LoVo (cell line): ENCODE measurements at regions not wholly inside any gene's neighbourhood (a gene's known extent, or its start where the extent isn't known, plus 50 kb on each side); places are given as distances from the start of the nearest gene placed in this dataset.
"Not testable (repeated sequence)": the region's sequence is repeated elsewhere in the genome, so short reads cannot be mapped to it uniquely, and the experiment has no call there.

Source experiments
- DNase-seq: peaks from one replicate; pipeline ENCODE4 v3.0.0-alpha.2; 2016; ENCODE audit warnings: low spot score

DNA sequence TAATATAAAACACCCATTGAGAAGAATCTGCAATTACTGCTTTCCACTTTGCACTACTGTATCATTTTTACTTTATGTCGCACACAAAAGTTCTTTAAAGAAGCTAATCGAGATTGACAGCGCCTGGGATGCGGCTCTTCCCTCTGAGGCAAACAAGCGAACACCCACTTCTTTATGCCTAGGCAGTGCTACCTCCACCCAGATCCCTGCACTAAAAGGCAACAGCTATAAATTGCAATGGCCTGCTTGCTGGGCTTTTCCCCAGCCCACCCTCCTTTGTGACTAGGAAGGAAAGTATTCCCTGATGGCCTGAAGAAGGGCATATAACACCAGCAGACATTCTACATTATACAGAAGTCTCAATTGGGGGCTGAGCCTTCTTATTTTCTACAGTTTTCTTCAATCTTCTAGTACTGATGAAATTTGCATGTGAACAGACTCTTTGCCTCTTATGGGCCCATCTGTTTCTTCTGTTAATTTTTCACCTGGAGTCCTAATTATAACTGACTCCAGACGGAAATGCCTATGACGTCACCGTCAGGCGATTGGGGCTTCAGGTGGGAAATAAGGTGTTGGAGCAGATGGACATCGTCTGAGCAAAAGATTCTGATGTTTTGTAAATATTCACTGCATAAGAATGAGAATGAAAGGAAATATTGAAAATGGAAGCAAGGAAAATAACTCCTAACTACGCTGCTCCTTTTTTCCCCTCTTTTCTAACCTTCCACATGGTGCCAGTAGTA is 138.9 kb upstream of the DCC start:
- no peak for DNase-seq

- DNase-seq, result no peak
Observed at GRCh38 chr18:52208646-52209045, 131.4 kb upstream of the DCC start.

DNA sequence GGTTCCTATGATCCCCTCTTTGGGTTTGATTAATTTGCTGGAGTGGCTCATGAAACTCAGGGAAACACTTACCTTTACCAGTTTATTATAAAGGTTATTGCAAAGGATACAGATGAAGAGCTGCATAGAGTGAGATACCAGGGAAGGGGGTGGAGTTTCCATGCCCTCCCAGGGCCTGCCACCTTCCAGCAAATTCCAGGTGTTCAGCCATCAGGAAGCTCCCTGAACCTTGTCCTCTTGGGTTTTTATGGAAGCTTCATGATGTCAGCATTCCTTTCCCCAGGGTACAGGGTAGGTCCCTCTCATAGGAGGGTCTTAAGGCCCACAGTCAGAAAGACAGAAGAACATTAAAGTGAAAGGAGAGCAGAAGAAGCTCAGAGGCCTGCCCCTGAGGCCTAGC is 123.9 kb upstream of the DCC start:
- DNase-seq, result no peak

DNA sequence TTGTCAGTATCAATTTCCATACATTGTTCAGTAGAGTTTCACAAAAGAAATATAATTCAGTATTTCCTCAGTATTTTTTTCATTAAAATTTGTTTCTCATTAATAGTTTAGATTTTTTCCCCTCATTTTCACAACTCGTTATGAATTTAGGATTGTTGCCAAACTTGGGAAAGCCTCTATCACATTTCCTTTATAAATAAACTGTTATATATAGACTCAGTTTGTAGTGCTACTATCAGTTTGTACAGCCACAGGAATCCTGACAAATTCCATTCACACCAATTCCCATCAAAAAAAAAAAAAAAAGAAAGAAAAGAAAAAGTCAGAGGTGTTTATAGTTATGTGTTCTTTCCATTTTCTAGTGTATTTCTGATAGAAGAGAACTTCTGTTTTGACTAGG is 123.3 kb upstream of the DCC start:
- no peak for DNase-seq

DNA sequence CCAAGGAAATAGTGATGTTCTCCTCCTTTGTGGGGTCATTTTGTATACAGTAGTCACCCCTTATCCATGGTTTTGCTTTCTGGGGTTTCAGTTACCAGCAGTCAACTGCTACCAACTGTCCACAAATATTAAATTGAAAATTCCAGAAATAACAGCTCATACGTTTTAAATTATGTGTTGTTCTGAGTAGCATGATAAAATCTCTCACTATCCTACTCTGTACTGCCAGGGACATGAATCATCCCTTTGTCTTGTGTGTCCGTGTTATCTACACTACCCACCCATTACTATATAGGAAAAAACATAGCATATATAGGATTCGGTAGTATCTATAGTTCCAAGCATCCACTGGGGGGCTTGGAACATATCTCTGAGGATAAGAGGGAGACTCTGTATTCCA is 120.9 kb upstream of the DCC start:
- DNase-seq, result no peak

GRCh38 chr18:52220062-52220591 is 119.9 kb upstream of the DCC start:
- DNase-seq, result no peak

DNA sequence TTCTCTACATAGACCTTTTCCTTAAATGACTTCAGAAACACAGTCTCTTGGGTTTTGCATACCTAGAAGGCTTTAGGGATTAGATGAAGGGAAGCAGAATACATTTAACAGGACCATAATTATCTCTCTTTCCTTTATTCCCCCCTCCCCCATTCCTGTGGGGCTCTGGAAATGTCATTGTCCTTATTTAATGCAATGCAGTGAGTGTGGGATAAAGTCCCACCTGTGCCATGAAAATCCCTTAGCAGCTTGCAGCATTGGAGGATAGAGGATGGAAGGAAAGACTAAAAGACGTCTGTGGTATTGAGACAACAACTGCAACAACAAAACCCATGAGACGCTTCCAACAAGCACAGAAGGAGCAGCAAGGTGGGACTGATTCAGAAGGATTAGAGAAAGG is 117.8 kb upstream of the DCC start:
- DNase-seq, result no peak

- DNase-seq, result no peak
Observed at GRCh38 chr18:52227536-52227935, 112.5 kb upstream of the DCC start.

GRCh38 chr18:52228166-52228565 is 111.8 kb upstream of the DCC start:
- no peak for DNase-seq

DNA sequence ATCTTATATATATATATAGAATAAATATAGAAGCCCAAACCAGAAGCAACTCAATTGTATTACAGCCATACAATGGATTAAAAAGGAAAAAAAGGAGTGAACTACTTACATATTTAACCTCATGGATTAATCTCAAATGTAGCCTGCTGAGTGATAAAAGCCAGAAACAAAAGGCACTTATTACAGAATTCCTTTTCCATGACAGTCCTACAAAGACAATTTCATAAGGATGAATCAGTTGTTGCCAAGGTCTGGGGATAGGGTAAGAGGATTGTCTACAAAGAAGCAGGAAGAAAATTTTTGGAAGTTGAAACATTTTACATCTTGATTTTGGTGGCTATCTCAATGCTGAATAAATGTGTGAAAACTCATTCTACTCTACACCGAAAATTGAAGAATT is 103.9 kb upstream of the DCC start:
- DNase-seq, result no peak

DNA sequence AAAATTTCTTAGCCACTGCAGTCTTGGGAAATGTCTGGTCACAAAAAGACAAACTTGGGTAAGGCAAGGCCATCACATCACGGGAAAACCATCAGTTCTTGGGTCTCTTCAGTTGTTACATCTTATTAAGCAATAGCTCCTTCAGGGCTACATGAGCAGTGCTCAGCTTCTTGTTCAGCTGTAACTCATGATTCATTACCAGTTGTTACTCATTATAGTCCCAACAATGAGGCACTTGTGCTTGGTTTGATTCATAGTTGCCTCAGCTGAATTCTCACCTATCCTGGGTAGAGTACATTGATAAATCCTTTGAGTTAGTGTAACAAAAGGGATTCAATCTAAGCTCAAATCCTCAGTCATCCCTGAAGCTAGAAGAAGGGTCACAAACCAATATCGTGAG is 102.4 kb upstream of the DCC start:
- no peak for DNase-seq

GRCh38 chr18:52242711-52243110 is 97.3 kb upstream of the DCC start:
- DNase-seq, result no peak

- DNase-seq, result no peak
Observed at GRCh38 chr18:52244658-52245057, 95.3 kb upstream of the DCC start.

- no peak for DNase-seq
Observed at GRCh38 chr18:52254367-52254766, 85.6 kb upstream of the DCC start.

- not testable (repeated sequence) for DNase-seq
Observed at GRCh38 chr18:52257417-52257816, 82.6 kb upstream of the DCC start.

GRCh38 chr18:52275817-52276216 is 64.2 kb upstream of the DCC start:
- no peak for DNase-seq

DNA sequence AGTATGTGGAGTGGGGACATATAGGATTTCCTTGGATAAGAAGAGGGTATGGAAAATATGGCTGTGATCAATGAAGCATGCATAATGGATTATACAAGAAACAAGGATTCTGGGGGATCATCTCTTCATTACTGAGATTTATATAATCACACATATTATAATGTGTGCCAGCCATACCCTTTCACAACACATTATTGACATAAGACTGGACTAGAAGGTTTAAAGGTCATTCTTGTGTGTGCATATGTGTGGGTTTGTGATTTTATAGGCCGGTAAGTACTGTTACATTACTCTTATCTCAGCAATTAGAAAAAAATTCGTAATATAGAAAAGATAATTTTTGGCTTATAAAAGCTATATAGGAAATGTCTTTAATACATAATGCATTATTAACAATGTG is 62.2 kb upstream of the DCC start:
- no peak for DNase-seq

GRCh38 chr18:52278191-52278590 is 61.8 kb upstream of the DCC start:
- no peak for DNase-seq

DNA sequence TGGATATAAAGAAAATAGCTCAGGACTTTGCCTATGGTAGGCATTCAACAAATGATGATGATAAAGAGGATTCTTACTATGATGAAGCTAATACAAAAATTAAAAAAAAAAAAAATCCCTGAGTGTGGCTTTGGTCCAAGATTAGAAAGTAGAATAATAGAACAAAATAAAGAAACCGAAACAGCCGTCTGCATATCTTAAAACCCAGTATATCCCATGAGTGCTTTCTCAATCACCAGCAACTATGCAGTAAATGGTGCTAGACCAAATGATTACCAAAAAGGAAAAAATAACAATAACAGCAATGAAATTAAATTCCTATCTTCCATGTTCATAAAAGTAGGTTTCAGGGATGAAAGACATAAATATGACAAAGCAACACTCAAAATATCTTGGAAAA is 59.3 kb upstream of the DCC start:
- no peak for DNase-seq

GRCh38 chr18:52283927-52284326 is 56.1 kb upstream of the DCC start:
- DNase-seq, result no peak

DNA sequence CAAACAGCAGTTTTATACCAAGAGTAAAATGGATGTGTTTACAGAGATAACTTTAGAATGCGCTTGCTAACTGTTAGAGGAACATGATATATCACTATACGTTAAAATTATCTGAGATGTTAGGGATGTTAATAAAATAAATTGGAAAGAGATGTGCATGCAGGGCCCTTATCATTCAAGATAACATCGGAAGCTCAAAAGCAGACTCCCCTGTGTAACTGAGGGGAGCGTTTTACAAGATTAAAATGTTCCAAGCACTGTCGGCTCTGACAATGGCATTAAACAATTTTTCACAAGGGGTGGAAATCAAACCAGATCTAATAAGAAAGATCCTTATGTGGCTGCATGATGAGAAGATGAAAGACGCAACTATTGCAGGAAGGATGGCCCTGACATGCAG is 53.3 kb upstream of the DCC start:
- DNase-seq, result no peak

DNA sequence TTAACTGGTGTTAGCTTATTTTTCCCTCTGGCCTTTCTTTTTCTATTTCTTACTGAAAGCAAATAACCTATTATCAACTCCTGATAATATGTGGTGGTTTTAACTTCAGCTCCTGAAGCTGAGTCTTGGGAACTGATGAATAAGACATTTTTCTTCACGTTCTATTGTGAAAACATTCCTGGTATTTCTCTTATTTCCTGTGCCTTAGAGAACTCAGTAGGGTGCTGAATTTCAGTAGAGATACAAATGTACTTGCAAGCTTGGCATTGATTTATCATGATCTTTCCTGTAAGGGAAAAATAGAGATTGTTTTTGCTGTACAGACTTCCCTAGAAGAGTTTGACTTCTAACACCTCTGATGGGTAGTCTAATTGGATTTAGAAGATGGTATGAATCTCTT is 52.8 kb upstream of the DCC start:
- DNase-seq, result no peak

DNA sequence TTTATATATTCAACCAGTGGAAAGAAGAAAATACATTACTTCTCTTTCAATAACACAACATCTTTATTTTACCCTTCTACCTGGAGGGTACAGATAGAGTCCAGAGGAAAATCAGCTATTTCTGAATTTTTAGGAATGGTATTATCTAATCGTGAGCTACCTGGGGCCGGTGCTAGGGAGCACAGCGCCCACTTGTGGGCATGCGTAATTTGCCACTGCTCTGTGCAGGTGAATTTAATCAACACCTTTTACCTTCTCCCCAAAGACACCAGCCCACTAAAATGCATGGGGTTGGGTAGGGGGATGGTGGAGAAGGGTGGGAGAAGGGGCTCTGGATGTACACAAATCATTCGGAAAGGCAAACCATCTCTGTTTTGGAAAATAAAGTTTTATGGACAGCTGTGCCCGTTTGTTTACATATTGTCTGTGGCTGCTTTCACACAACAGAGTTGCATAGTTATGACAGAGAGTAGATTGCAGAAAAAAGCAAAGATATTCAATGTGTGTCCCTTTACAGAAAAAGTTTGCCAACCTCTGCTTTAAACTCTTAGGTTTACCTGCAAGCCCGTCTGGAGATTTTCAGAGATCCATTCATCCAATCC is 51.5 kb upstream of the DCC start:
- DNase-seq, result peak; percentile 27

DNA sequence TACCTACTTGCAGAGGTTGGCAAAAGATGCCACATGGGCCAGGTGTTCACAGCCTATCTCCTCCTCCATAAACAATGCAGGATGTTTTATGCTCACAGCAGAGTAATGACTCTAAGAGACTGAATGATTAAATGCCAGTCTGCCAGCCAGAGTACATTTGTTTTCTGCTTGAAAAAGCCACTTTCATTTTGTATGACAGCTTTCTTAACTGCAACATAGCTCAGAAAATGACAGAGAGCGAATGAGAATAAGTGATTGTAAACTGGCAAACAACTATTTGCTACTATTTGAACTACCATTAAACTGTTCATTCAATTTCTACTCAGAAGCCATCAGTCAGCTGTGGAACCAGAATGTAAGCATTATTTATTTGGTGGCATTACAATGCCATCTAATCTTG is 50.6 kb upstream of the DCC start:
- DNase-seq, result no peak
